ENCODE measurements at regions not wholly inside any gene's neighbourhood (a gene's known extent, or its start where the extent isn't known, plus 50 kb on each side); places are given as distances from the start of the nearest gene placed in this dataset.

DNA sequence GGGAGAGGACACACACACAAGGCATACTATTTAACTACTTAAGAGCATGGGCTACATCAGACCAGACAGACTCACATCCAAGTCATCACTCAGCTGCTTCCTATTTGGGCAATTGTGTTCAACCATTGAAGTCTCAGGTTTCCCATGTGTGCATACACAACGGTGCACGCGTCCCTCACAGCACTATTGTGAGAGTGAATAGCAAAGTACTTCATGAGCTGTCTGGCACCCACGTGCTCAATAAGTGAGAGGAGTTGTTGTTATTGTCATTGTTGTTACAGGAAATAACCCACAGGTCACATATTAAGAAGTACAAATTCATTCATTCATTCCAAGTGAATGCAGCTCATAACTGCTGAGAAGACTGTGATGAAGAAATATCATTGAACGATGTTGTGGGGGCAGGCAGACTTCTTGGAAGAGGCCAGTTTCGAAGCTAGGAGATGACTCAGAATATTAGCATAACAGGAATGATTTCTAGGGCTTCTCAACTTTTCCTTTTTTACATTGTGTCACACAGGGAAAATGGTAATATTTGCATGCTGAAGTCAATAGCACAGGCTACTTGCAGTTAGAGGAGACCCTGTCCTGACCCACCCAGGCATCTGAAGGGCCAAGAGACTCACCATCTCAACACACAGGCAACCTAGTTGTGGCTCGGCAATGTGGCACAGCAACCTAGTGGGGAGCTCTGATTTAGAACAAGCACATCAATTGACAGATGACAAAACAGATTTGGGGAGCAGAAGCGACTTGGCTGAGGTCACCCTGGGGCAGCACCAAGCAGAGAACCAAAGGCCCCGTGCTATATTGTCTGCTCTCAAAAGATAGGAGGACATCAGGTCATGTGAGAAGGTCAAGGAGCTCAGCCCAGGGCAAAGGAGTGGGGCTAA, 606.0 kb downstream of the BUD13 start (continued):
- TF ChIP-seq, protein P1, sequence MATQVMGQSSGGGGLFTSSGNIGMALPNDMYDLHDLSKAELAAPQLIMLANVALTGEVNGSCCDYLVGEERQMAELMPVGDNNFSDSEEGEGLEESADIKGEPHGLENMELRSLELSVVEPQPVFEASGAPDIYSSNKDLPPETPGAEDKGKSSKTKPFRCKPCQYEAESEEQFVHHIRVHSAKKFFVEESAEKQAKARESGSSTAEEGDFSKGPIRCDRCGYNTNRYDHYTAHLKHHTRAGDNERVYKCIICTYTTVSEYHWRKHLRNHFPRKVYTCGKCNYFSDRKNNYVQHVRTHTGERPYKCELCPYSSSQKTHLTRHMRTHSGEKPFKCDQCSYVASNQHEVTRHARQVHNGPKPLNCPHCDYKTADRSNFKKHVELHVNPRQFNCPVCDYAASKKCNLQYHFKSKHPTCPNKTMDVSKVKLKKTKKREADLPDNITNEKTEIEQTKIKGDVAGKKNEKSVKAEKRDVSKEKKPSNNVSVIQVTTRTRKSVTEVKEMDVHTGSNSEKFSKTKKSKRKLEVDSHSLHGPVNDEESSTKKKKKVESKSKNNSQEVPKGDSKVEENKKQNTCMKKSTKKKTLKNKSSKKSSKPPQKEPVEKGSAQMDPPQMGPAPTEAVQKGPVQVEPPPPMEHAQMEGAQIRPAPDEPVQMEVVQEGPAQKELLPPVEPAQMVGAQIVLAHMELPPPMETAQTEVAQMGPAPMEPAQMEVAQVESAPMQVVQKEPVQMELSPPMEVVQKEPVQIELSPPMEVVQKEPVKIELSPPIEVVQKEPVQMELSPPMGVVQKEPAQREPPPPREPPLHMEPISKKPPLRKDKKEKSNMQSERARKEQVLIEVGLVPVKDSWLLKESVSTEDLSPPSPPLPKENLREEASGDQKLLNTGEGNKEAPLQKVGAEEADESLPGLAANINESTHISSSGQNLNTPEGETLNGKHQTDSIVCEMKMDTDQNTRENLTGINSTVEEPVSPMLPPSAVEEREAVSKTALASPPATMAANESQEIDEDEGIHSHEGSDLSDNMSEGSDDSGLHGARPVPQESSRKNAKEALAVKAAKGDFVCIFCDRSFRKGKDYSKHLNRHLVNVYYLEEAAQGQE (IDR thresholded peaks at IDR 0.05), result no peak

DNA sequence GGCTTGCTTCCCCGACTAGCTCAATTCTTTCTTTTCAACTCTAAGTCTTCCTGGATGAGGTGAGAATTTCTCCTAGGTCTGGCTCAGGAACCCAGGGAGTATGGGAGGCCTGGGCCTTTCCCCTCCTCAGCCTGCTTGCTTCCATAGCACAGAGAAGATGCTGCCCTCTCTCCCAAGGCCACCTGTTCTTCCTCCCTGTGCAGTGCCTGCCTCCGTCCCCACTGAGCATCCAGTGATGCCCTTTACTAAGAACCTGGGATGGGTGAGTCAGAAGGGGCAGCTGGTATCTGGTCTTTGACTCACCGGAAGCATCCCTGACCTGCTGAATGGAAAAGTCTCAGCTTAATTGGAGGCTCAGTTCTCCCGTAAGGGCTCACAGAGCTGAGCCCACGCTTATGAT, 607.9 kb downstream of the BUD13 start:
- Histone ChIP-seq H3K9ac (ENCODE audit: low read depth in 1 of 2, low read length in 2 of 2) (no peak overlapping the region), H3K27me3 (ENCODE audit: control insufficient read depth in 4 of 4, insufficient read depth in 4 of 4, low read length in 3 of 4) (no peaks in the 10 kb centered on the region), H3K9me3 (ENCODE audit: control insufficient read depth in 4 of 4, low read length in 3 of 4) (no peaks in the 10 kb centered on the region), H3K4me3 (ENCODE audit: low read depth in 1 of 3, low read length in 3 of 3) (no peak overlapping the region), H3K27ac (ENCODE audit: low read depth in 1 of 2, low read length in 2 of 2) (no peak overlapping the region), H3K36me3 (ENCODE audit: control insufficient read depth in 4 of 4, insufficient read depth in 3 of 4, low read depth in 1 of 4, low read length in 3 of 4) (no peaks in the 10 kb centered on the region), H3K4me1 (ENCODE audit: control insufficient read depth in 4 of 4, insufficient read depth in 4 of 4, low read length in 3 of 4) (no peaks in the 10 kb centered on the region)
- DNase-seq (ENCODE audit: low spot score), result no peak
- WGBS, result 75% methylated on average over 5 of the region's 5 CpGs
- TF ChIP-seq EGR1 (IDR thresholded peaks at IDR 0.05; ENCODE audit: low read depth in 2 of 2), result no peak

DNA sequence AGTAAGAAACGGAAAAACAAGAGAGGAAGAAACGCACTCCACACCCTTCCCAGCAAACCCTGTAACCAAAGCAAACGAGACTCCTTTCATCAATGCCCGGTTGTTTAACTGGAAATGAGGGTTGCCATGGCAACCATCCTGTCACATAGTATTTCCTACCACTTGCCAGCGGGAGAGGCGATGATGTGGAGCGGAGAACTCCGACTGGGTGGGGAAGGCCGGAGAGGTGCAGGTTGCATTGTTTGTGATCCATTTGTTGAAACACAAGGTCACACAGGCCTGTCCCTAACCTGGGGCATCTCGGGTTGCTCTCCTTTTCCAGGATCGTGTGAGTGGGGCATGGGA, 609.9 kb downstream of the BUD13 start:
- Histone ChIP-seq H3K27me3 (ENCODE audit: control insufficient read depth in 4 of 4, insufficient read depth in 4 of 4, low read length in 3 of 4) (no peaks in the 10 kb centered on the region), H3K4me1 (ENCODE audit: control insufficient read depth in 4 of 4, insufficient read depth in 4 of 4, low read length in 3 of 4) (no peaks in the 10 kb centered on the region), H3K36me3 (ENCODE audit: control insufficient read depth in 4 of 4, insufficient read depth in 3 of 4, low read depth in 1 of 4, low read length in 3 of 4) (no peaks in the 10 kb centered on the region), H3K9me3 (ENCODE audit: control insufficient read depth in 4 of 4, low read length in 3 of 4) (no peaks in the 10 kb centered on the region), H3K9ac (ENCODE audit: low read depth in 1 of 2, low read length in 2 of 2) (no peak overlapping the region), H3K27ac (ENCODE audit: low read depth in 1 of 2, low read length in 2 of 2) (no peak overlapping the region), H3K4me3 (ENCODE audit: low read depth in 1 of 3, low read length in 3 of 3) (no peak overlapping the region)
- DNase-seq (ENCODE audit: low spot score), result peak; percentile 27
- whole genome bisulfite sequencing, result 18% methylated on average over 11 of the region's 11 CpGs
- TF ChIP-seq NR2F2 (IDR thresholded peaks at IDR 0.05) (no peak), RXRA (IDR thresholded peaks at IDR 0.05) (no peak), HNF4G (IDR thresholded peaks at IDR 0.05) (no peak), FOXA2 (IDR thresholded peaks at IDR 0.05) (no peak)

DNA sequence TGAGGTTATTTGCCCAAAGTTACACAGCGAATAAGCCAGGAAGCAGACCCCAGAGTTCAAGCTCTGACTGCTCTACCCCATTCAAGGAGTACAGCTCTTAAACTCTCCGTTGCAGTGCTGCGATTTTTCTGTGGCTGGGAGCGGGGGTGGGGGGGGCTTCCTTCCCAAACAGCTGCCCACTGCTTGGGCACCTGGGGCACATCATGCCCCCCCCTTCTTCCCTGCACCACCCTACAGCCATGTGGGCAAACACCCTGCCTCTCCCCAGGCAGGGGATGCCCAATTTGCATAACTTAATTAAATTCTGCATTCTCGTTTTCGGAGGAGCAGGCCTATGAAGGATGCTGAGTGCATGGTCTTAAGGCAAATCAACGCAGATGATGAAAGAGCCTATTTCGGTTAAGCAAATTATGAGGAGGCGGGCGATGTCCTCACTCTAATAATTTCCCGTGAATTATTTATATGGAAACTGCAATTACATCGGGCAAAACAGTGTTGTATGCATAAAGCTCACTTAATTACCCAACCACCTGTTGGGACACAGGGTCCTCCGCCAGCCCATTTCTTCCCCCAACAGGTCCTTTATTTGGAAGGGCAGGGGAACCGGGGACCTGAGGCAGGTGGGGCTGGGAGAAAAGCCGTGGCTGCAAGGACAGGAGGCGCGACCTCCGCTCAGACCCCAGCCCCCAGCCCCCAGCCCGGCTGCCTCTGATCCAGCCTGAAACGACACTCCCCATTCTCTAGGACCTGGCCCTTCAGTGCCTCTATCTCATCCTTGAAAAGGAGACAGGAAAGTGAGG, 610.5 kb downstream of the BUD13 start:
- H3K9ac ChIP-seq (ENCODE audit: low read depth in 1 of 2, low read length in 2 of 2), result no peak overlapping the region
- 64% methylated on average over 20 of the region's 20 CpGs for WGBS
- TF ChIP-seq, protein P2, sequence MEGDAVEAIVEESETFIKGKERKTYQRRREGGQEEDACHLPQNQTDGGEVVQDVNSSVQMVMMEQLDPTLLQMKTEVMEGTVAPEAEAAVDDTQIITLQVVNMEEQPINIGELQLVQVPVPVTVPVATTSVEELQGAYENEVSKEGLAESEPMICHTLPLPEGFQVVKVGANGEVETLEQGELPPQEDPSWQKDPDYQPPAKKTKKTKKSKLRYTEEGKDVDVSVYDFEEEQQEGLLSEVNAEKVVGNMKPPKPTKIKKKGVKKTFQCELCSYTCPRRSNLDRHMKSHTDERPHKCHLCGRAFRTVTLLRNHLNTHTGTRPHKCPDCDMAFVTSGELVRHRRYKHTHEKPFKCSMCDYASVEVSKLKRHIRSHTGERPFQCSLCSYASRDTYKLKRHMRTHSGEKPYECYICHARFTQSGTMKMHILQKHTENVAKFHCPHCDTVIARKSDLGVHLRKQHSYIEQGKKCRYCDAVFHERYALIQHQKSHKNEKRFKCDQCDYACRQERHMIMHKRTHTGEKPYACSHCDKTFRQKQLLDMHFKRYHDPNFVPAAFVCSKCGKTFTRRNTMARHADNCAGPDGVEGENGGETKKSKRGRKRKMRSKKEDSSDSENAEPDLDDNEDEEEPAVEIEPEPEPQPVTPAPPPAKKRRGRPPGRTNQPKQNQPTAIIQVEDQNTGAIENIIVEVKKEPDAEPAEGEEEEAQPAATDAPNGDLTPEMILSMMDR (IDR thresholded peaks at IDR 0.05; ENCODE audit: low read depth, low read length, missing input control), result no peak
- TF ChIP-seq GABPA (IDR thresholded peaks at IDR 0.05 in 1 of 2, conservative IDR thresholded peaks at IDR 0.05 in 1 of 2) (no peak), RXRA (IDR thresholded peaks at IDR 0.05) (no peak), FOXA2 (IDR thresholded peaks at IDR 0.05) (no peak)
- TF ChIP-seq, protein P3, sequence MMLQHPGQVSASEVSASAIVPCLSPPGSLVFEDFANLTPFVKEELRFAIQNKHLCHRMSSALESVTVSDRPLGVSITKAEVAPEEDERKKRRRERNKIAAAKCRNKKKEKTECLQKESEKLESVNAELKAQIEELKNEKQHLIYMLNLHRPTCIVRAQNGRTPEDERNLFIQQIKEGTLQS (IDR thresholded peaks at IDR 0.05), result no peak
- TF ChIP-seq, protein P1 (IDR thresholded peaks at IDR 0.05), result no peak
- H3K27ac ChIP-seq (ENCODE audit: low read depth in 1 of 2, low read length in 2 of 2), result no peak overlapping the region
- H3K27me3 ChIP-seq (ENCODE audit: control insufficient read depth in 4 of 4, insufficient read depth in 4 of 4, low read length in 3 of 4), result no peaks in the 10 kb centered on the region
- H3K36me3 ChIP-seq (ENCODE audit: control insufficient read depth in 4 of 4, insufficient read depth in 3 of 4, low read depth in 1 of 4, low read length in 3 of 4), result no peaks in the 10 kb centered on the region
- H3K4me1 ChIP-seq (ENCODE audit: control insufficient read depth in 4 of 4, insufficient read depth in 4 of 4, low read length in 3 of 4), result no peaks in the 10 kb centered on the region
- H3K4me3 ChIP-seq (ENCODE audit: low read depth in 1 of 3, low read length in 3 of 3), result no peak overlapping the region
- H3K9me3 ChIP-seq (ENCODE audit: control insufficient read depth in 4 of 4, low read length in 3 of 4), result no peaks in the 10 kb centered on the region
- DNase-seq (ENCODE audit: low spot score), result peak; percentile 20
